ENCODE measurements at regions not wholly inside any gene's neighbourhood (a gene's known extent, or its start where the extent isn't known, plus 50 kb on each side); places are given as distances from the start of the nearest gene placed in this dataset.

DNA sequence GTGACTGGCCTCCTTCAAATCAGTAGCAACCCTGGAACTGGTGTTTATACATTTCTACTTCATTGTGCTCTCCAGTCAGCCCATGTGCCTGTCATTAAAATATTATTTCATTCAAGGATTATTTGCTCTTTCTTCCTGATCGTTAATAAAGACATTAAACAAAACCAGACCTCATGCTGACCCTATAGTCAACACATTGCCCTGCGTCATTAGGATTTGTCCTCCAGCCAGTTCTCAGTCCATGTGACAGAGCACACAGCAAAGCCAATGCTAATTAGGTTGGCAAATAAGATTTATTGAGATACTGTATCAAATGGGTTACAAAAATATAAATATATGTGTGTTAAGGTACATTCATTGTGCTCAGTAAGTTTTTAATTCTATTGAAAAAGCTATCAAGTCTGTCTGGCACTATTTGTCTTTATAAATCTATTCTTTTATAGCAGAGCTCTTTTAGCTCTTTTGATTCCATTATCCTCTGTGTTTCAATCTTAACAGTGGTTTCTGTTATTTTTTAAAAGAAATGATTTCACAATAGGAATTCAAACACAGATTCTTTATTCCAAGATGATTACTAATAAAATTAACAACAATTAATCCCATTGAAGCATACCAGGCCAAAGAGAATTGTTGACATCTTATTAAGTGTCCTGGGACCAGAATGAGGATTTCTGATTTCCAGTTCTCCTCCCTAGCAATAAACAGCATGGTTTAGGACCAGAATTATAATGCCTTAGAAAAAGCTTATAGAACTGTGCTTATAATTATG lies 209.4 kb upstream of the RGMB start:
- peak; percentile 54 for DNase-seq (ENCODE audit: low read depth)
- no peak overlapping the region for H3K4me3 ChIP-seq (ENCODE audit: low read depth, low read length)
- TF ChIP-seq, protein P1, sequence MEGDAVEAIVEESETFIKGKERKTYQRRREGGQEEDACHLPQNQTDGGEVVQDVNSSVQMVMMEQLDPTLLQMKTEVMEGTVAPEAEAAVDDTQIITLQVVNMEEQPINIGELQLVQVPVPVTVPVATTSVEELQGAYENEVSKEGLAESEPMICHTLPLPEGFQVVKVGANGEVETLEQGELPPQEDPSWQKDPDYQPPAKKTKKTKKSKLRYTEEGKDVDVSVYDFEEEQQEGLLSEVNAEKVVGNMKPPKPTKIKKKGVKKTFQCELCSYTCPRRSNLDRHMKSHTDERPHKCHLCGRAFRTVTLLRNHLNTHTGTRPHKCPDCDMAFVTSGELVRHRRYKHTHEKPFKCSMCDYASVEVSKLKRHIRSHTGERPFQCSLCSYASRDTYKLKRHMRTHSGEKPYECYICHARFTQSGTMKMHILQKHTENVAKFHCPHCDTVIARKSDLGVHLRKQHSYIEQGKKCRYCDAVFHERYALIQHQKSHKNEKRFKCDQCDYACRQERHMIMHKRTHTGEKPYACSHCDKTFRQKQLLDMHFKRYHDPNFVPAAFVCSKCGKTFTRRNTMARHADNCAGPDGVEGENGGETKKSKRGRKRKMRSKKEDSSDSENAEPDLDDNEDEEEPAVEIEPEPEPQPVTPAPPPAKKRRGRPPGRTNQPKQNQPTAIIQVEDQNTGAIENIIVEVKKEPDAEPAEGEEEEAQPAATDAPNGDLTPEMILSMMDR (IDR thresholded peaks at IDR 0.05; ENCODE audit: control insufficient read depth, extremely low read depth, insufficient read depth), result no peak

DNA sequence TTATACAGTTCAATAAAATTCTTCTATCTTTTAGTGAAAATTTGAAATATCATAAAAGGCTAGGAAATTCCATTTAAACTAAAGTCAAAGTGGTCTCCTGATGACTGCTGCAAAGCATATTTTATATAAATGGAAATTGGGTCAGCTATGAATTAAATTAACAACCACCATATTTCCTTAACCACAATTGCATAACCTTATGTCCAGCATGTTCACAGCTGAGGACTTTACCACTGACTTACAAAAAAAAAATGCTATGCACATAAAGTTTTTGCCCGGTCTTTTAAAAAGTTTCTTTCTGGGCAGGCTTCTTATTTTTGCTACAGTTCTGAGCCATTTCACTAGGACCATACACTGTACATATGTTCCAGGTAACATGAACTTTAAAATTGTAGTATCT lies 208.6 kb upstream of the RGMB start:
- no peak for DNase-seq (ENCODE audit: low read depth)
- H3K4me3 ChIP-seq (ENCODE audit: low read depth, low read length), result no peak overlapping the region
- TF ChIP-seq, protein P1 (IDR thresholded peaks at IDR 0.05; ENCODE audit: control insufficient read depth, extremely low read depth, insufficient read depth), result no peak

DNA sequence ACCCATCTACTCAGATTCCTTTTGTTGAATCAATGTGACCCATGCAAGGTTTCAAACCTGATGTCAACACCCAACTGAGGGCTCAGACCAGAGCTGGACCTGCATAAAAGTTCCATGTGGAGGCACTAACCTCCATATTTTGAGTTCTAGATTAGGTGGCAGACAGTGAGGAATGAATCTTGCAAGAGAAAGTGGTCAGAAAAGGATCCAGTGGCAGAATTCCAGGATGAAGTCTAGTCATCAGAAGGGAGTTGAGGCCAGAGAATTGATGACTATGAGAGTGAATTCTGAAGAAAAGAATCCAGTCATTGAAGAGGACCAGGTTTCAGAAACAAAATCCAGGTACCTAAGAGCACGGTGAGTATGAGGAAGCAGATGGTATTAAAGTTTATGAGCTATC lies 205.1 kb upstream of the RGMB start:
- DNase-seq (ENCODE audit: low read depth), result no peak
- TF ChIP-seq, protein P1 (IDR thresholded peaks at IDR 0.05; ENCODE audit: control insufficient read depth, extremely low read depth, insufficient read depth), result no peak
- H3K4me3 ChIP-seq (ENCODE audit: low read depth, low read length), result no peak overlapping the region

DNA sequence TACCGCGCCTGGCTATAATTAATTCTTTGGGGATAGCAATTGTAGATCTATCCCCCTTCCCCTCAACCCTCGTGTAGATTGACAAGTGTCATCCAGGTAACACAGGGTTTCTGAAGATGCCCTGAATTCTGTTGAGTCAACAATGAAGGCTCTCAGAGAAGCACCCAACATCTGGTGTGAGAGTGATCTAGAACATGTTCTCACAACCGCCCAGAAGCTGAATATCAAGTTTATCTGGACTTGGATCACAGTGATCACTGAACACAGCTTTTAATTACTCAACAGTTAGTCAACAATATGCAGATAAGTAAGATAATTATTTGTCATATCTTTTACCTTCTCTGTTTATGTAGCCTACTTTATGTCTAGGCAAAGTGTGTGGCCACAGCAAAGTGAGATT lies 204.2 kb upstream of the RGMB start:
- TF ChIP-seq, protein P1 (IDR thresholded peaks at IDR 0.05; ENCODE audit: control insufficient read depth, extremely low read depth, insufficient read depth), result no peak
- H3K4me3 ChIP-seq (ENCODE audit: low read depth, low read length), result no peak overlapping the region
- no peak for DNase-seq (ENCODE audit: low read depth)

DNA sequence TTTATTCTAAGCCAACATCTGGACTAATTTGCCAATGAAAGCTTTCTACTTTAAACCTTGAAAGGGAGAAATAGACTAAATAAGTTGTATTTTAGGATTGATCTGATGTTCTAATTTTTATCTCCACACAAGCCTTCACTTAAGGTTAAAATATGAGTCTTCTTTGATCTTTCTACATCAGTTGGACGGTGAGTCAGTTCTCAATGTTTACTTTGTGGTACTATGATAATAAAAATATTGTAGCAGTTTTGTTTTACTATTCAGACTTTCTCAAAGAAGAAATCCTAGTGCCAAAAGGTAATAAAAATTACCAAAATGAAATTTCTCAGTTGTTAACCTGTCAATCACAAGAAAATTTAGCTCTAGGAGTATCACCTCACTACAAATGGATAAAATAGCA lies 203.5 kb upstream of the RGMB start:
- no peak overlapping the region for H3K4me3 ChIP-seq (ENCODE audit: low read depth, low read length)
- no peak for DNase-seq (ENCODE audit: low read depth)
- TF ChIP-seq, protein P1 (IDR thresholded peaks at IDR 0.05; ENCODE audit: control insufficient read depth, extremely low read depth, insufficient read depth), result no peak

DNA sequence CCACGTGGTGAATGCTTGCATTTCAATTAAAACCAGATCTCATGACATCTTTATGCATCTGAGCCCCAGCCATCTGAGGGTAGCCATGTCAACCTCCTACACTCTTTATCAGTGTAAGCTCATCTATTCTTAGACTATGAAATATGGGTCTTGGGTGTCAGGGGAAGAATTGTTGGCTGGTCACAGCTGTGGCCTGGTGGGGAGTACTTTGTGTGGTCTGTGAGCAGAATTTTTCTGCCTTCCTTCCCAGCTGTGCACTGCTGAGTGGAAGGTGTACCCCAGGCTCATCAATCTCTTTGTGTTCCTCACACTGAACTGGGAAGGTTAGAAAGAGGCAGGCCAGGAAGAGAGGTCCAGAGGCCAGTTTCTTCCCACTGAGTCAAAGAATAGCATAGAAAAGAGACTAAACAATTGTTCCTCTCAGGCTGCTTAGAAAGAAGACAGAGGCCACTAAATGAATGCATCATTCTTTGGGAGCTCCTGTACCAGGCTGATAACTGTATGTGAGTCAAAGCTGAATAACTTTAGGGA lies 202.7 kb upstream of the RGMB start:
- DNase-seq (ENCODE audit: low read depth), result no peak
- TF ChIP-seq, protein P1 (IDR thresholded peaks at IDR 0.05; ENCODE audit: control insufficient read depth, extremely low read depth, insufficient read depth), result no peak
- H3K4me3 ChIP-seq (ENCODE audit: low read depth, low read length), result no peak overlapping the region

Measured in LNCaP clone FGC (cell line).